ENCODE measurements at regions not wholly inside any gene's neighbourhood (a gene's known extent, or its start where the extent isn't known, plus 50 kb on each side); places are given as distances from the start of the nearest gene placed in this dataset.
"Not testable (repeated sequence)": the region's sequence is repeated elsewhere in the genome, so short reads cannot be mapped to it uniquely, and the experiment has no call there.

- DNase-seq (ENCODE audit: low read depth in 2 of 2) = not testable (repeated sequence)
These were observed 254.8 kb upstream of the DPP6 start for GRCh38 chr7:153797363-153797762.

- DNase-seq (ENCODE audit: low read depth in 2 of 2) = no peak
These were observed 244.1 kb upstream of the DPP6 start for GRCh38 chr7:153808117-153808516.

GRCh38 chr7:153829525-153829924 is 222.7 kb upstream of the DPP6 start:
- DNase-seq (ENCODE audit: low read depth in 2 of 2) = no peak

GRCh38 chr7:153832160-153832559 is 220.0 kb upstream of the DPP6 start:
- no peak for DNase-seq (ENCODE audit: low read depth in 2 of 2)

- DNase-seq (ENCODE audit: low read depth in 2 of 2) = no peak
These were observed 217.1 kb upstream of the DPP6 start for GRCh38 chr7:153835103-153835502.

GRCh38 chr7:153835712-153836265 is 216.4 kb upstream of the DPP6 start:
- DNase-seq (ENCODE audit: low read depth in 2 of 2) = no peak

GRCh38 chr7:153838591-153838990 is 213.6 kb upstream of the DPP6 start:
- no peak for DNase-seq (ENCODE audit: low read depth in 2 of 2)

- DNase-seq (ENCODE audit: low read depth in 2 of 2) = no peak
These were observed 211.3 kb upstream of the DPP6 start for GRCh38 chr7:153840861-153841260.

- DNase-seq (ENCODE audit: low read depth in 2 of 2) = no peak
These were observed 204.4 kb upstream of the DPP6 start for GRCh38 chr7:153847828-153848227.

GRCh38 chr7:153852261-153852660 is 199.9 kb upstream of the DPP6 start:
- no peak for DNase-seq (ENCODE audit: low read depth in 2 of 2)

GRCh38 chr7:153858355-153858754 is 193.8 kb upstream of the DPP6 start:
- no peak for DNase-seq (ENCODE audit: low read depth in 2 of 2)

GRCh38 chr7:153859239-153859638 is 193.0 kb upstream of the DPP6 start:
- DNase-seq (ENCODE audit: low read depth in 2 of 2) = no peak

GRCh38 chr7:153886506-153887441 is 165.4 kb upstream of the DPP6 start:
- no peak for DNase-seq (ENCODE audit: low read depth in 2 of 2)

- DNase-seq (ENCODE audit: low read depth in 2 of 2) = no peak
These were observed 164.2 kb upstream of the DPP6 start for GRCh38 chr7:153887749-153888569.

GRCh38 chr7:153891990-153892389 is 160.2 kb upstream of the DPP6 start:
- DNase-seq (ENCODE audit: low read depth in 2 of 2) = no peak

GRCh38 chr7:153902862-153903261 is 149.3 kb upstream of the DPP6 start:
- no peak for DNase-seq (ENCODE audit: low read depth in 2 of 2)

- DNase-seq (ENCODE audit: low read depth in 2 of 2) = no peak
These were observed 140.0 kb upstream of the DPP6 start for GRCh38 chr7:153912211-153912610.

- no peak for DNase-seq (ENCODE audit: low read depth in 2 of 2)
These were observed 132.1 kb upstream of the DPP6 start for GRCh38 chr7:153920126-153920525.

GRCh38 chr7:153920897-153921296 is 131.3 kb upstream of the DPP6 start:
- DNase-seq (ENCODE audit: low read depth in 2 of 2) = no peak

- DNase-seq (ENCODE audit: low read depth in 2 of 2) = no peak
These were observed 130.8 kb upstream of the DPP6 start for GRCh38 chr7:153921408-153921807.

- DNase-seq (ENCODE audit: low read depth in 2 of 2) = no peak
These were observed 121.5 kb upstream of the DPP6 start for GRCh38 chr7:153930696-153931095.

GRCh38 chr7:153934048-153934447 is 118.2 kb upstream of the DPP6 start:
- DNase-seq (ENCODE audit: low read depth in 2 of 2) = no peak

Data from stimulated activated CD4-positive, alpha-beta T cell treated with anti-CD3 and anti-CD28 coated beads, Interleukin-4, amount 100 ng/mL, for 48 hours (primary cell).